HCT116 (cell line): ENCODE measurements at regions not wholly inside any gene's neighbourhood (a gene's known extent, or its start where the extent isn't known, plus 50 kb on each side); places are given as distances from the start of the nearest gene placed in this dataset.

ENCODE experiments used
- ATAC-seq: fragments of 200-7000 bp; cut with Tn5 transposase; 2 replicates; pipeline ENCODE4 v1.9.1; 2020; ENCODE audit warnings: mild to moderate bottlenecking, moderate library complexity
- BruUV-seq: library from RNA; stranded (reverse); fragments of 400-500 nt; replicated peaks from 2 replicates; lab custom pipeline; 2021; lab: Mats Ljungman, UMichigan
- CTCF ChIA-PET: fragments of 300-600 bp; sonication (Branson Sonifier 250); formaldehyde crosslinking; loops from one replicate; lab custom pipeline; 2021; ENCODE audit warnings: antibody characterized with exemption; lab: Charles Lee
- POLR2A ChIA-PET: fragments of 300-600, 350-600 bp; sonication (Branson Sonifier 250); formaldehyde crosslinking; loops from one replicate; lab custom pipeline; 2021; ENCODE audit warnings: antibody characterized with exemption; lab: Charles Lee
- RAD21 ChIA-PET, 2 experiments: fragments of 300-600 bp; sonication (Branson Sonifier 250); formaldehyde crosslinking; loops; one replicate each; lab custom pipeline; 2023; ENCODE audit warnings: low total read pairs in 2 of 2; ENCODE audit not compliant: uncharacterized antibody in 2 of 2, unreplicated experiment in 2 of 2, low non-redundant PET in 1 of 2; lab: Charles Lee
- DNase-seq: peaks from one replicate; pipeline ENCODE4 v3.0.0-alpha.2; 2010; ENCODE audit warnings: low read depth, low spot score
- H2AFZ ChIP-seq: fragments of 200-600 bp; shearing (Covaris generic), sonication (generic); 2 replicates; pipeline ENCODE4 v1.6.1; 2017; ENCODE audit warnings: low read depth, mixed run types, mixed read lengths, antibody characterized with exemption, low read length; ENCODE audit not compliant: poor library complexity, severe bottlenecking
- H3K27ac ChIP-seq: 2 replicates; pipeline ENCODE4 v1.5.1; 2012; ENCODE audit warnings: low read depth, low read length
- H3K27me3 ChIP-seq: fragments of 200-600 bp; sonication (generic); 2 replicates; pipeline ENCODE4 v1.6.1; 2016; ENCODE audit warnings: mixed run types, low read length, mixed read lengths; ENCODE audit not compliant: insufficient read depth
- H3K36me3 ChIP-seq, 2 experiments: fragments of 200-500 bp in 1 of 2; fragments of 200-600 bp in 1 of 2; sonication (Bioruptor generic) in 1 of 2; sonication (generic) in 1 of 2; 2 replicates each; pipeline versions ENCODE4 v1.5.1 to v1.6.1; 2014 to 2016; ENCODE audit warnings: low read length in 2 of 2, inconsistent platforms in 1 of 2, mixed read lengths in 1 of 2, mixed run types in 1 of 2; ENCODE audit not compliant: insufficient read depth in 2 of 2, control insufficient read depth in 1 of 2
- H3K4me1 ChIP-seq, 2 experiments: fragments of 200-600 bp in 1 of 2; sonication (generic) in 1 of 2; 2 replicates each; pipeline versions ENCODE4 v1.5.1 to v1.6.1; 2012 to 2017; ENCODE audit warnings: low read length in 2 of 2, inconsistent platforms in 1 of 2, mild to moderate bottlenecking in 1 of 2, mixed read lengths in 1 of 2, mixed run types in 1 of 2, moderate library complexity in 1 of 2; ENCODE audit not compliant: insufficient read depth in 2 of 2, control insufficient read depth in 1 of 2
- H3K4me2 ChIP-seq: fragments of 200-600 bp; sonication (generic); 2 replicates; pipeline ENCODE4 v1.6.1; 2017; ENCODE audit warnings: mixed run types, low read length, mixed read lengths
- H3K4me3 ChIP-seq, 2 experiments: fragments of 200-600 bp in 1 of 2; sonication (generic) in 1 of 2; replicated peaks in 1 of 2; 2 replicates each; pipeline ENCODE4 v1.5.1; 2011 to 2016; ENCODE audit warnings: low read length in 2 of 2, control low read depth in 1 of 2, low read depth in 1 of 2, mild to moderate bottlenecking in 1 of 2, mixed read lengths in 1 of 2, mixed run types in 1 of 2
- H3K79me2 ChIP-seq: fragments of 200-600 bp; sonication (generic); 2 replicates; pipeline ENCODE4 v1.6.1; 2017; ENCODE audit warnings: mild to moderate bottlenecking, mixed run types, low read length, moderate library complexity, mixed read lengths; ENCODE audit not compliant: insufficient read depth
- H3K9ac ChIP-seq: fragments of 200-600 bp; sonication (generic); 2 replicates; pipeline ENCODE4 v1.6.1; 2016; ENCODE audit warnings: low read length, mixed read lengths
- H3K9me2 ChIP-seq: fragments of 200-600 bp; sonication (generic), shearing (Covaris generic); 2 replicates; pipeline ENCODE4 v1.6.1; 2017; ENCODE audit warnings: mixed run types, mild to moderate bottlenecking, moderate library complexity; ENCODE audit not compliant: insufficient read depth
- H3K9me3 ChIP-seq, 2 experiments: fragments of 200-500 bp in 1 of 2; fragments of 200-600 bp in 1 of 2; sonication (Bioruptor generic) in 1 of 2; sonication (generic) in 1 of 2; 2 replicates each; pipeline ENCODE4 v1.6.1; 2014 to 2017; ENCODE audit warnings: low read length in 2 of 2, mixed read lengths in 2 of 2, inconsistent platforms in 1 of 2, low read depth in 1 of 2, mild to moderate bottlenecking in 1 of 2, mixed run types in 1 of 2, moderate library complexity in 1 of 2; ENCODE audit not compliant: control insufficient read depth in 1 of 2, insufficient read depth in 1 of 2
- H4K20me1 ChIP-seq: fragments of 200-600 bp; sonication (generic), shearing (Covaris generic); 2 replicates; pipeline ENCODE4 v1.6.1; 2017; ENCODE audit warnings: mixed run types, mild to moderate bottlenecking, moderate library complexity; ENCODE audit not compliant: insufficient read depth
- CEBPB ChIP-seq: IDR thresholded peaks from 2 replicates; pipeline ENCODE4 v1.6.1; 2012; ENCODE audit warnings: low read depth
- EGR1 ChIP-seq: IDR thresholded peaks from 2 replicates; pipeline ENCODE4 v1.6.1; 2012; ENCODE audit warnings: low read depth
- ELF1 ChIP-seq: IDR thresholded peaks from 2 replicates; pipeline ENCODE4 v1.6.1; 2012; ENCODE audit warnings: low read depth, borderline replicate concordance
- EZH2 ChIP-seq: fragments of 200-600 bp; sonication (generic); IDR thresholded peaks from 2 replicates; pipeline ENCODE4 v1.6.1; 2017; ENCODE audit warnings: antibody characterized with exemption, mixed run types
- FOSL1 ChIP-seq: IDR thresholded peaks from 2 replicates; pipeline ENCODE4 v1.6.1; 2012; ENCODE audit warnings: low read depth
- POLR2A ChIP-seq: IDR thresholded peaks from 2 replicates; pipeline ENCODE4 v1.7.0; 2011; ENCODE audit warnings: borderline replicate concordance; ENCODE audit not compliant: insufficient read depth, insufficient read length; ENCODE audit errors: extremely low read depth
- POLR2AphosphoS5 ChIP-seq: IDR thresholded peaks from 2 replicates; pipeline ENCODE4 v1.6.1; 2011; ENCODE audit warnings: mild to moderate bottlenecking, low read depth, low read length, moderate library complexity
- RAD21 ChIP-seq: IDR thresholded peaks from 2 replicates; pipeline ENCODE4 v1.6.1; 2012; ENCODE audit warnings: low read depth, mild to moderate bottlenecking
- SP1 ChIP-seq: IDR thresholded peaks from 2 replicates; pipeline ENCODE4 v1.6.1; 2012; ENCODE audit warnings: low read depth
- SRF ChIP-seq: IDR thresholded peaks from 2 replicates; pipeline ENCODE4 v1.6.1; 2012; ENCODE audit warnings: low read depth
- TCF7L2 ChIP-seq: IDR thresholded peaks from 2 replicates; pipeline ENCODE4 v1.7.0; 2011; ENCODE audit warnings: borderline replicate concordance, inconsistent platforms; ENCODE audit not compliant: insufficient read depth, insufficient read length; ENCODE audit errors: extremely low read depth
- ZBTB33 ChIP-seq: IDR thresholded peaks from 2 replicates; pipeline ENCODE4 v1.6.1; 2011; ENCODE audit warnings: mild to moderate bottlenecking, low read length, moderate library complexity; ENCODE audit not compliant: insufficient replicate concordance; ENCODE audit errors: extremely low read depth
- ZFX ChIP-seq: fragments of 450-650 bp; IDR thresholded peaks from 2 replicates; pipeline ENCODE4 v1.6.1; 2017
- ZNF274 ChIP-seq: fragments of 200-500 bp; sonication (Bioruptor generic); IDR thresholded peaks from 2 replicates; pipeline ENCODE4 v1.6.1; 2014; ENCODE audit warnings: mild to moderate bottlenecking, low read depth, low read length, inconsistent platforms
- intact Hi-C: fragments of 100-400 bp; cut with micrococcal nuclease; formaldehyde crosslinking; loops from 2 replicates; pipeline ENCODE4 v1.10.0; 2022

GRCh38 chr4:63558709-63559108 is 850.5 kb downstream of the TECRL start (continued):
- TF ChIP-seq POLR2A (no peak), SP1 (no peak), POLR2AphosphoS5 (no peak)

GRCh38 chr4:63556332-63556731 is 852.9 kb downstream of the TECRL start:
- no peak for DNase-seq
- no TSS peak for BruUV-seq

GRCh38 chr4:63553123-63553522 is 856.1 kb downstream of the TECRL start:
- DNase-seq (no peak), ATAC-seq (no peak)
- ChIA-PET CTCF (no interaction called here), RAD21 (no interaction called here), POLR2A (no interaction called here)
- Histone ChIP-seq H3K27me3 (no peaks in the 10 kb centered on the region), H3K9me2 (no peaks in the 10 kb centered on the region), H3K27ac (no peak overlapping the region), H3K9ac (no peak overlapping the region), H3K79me2 (no peaks in the 10 kb centered on the region), H3K36me3 (no peaks in the 10 kb centered on the region), H2AFZ (no peak overlapping the region), H3K4me2 (no peak overlapping the region), H3K9me3 (peaks cover 6 to 9% of the 10 kb centered on the region in 2 experiments; a peak in 3 of 4 replicates), H3K4me3 (no peak overlapping the region), H4K20me1 (no peaks in the 10 kb centered on the region), H3K4me1 (no peaks in the 10 kb centered on the region)
- BruUV-seq: no TSS peak
- intact Hi-C loops: no loop called here
- no peak for TF ChIP-seq RAD21
- TF ChIP-seq SP1: no peak
- no peak for TF ChIP-seq POLR2A
- no peak for TF ChIP-seq POLR2AphosphoS5
- TF ChIP-seq ZFX: no peak
- TF ChIP-seq TCF7L2: no peak
- no peak for TF ChIP-seq ZBTB33
- TF ChIP-seq ZNF274: no peak
- no peak for TF ChIP-seq CEBPB
- no peak for TF ChIP-seq EZH2
- no peak for TF ChIP-seq EGR1
- no peak for TF ChIP-seq SRF
- TF ChIP-seq ELF1: no peak
- TF ChIP-seq FOSL1: no peak

More at GRCh38 chr4:63556332-63556731, 852.9 kb downstream of the TECRL start:
- no peak for ATAC-seq
- ChIA-PET RAD21 (no interaction called here), POLR2A (no interaction called here), CTCF (no interaction called here)
- H3K9me3 ChIP-seq: peaks cover 7 to 10% of the 10 kb centered on the region in 2 experiments; a peak in 3 of 4 replicates
- no peaks in the 10 kb centered on the region for H3K79me2 ChIP-seq
- H3K4me1 ChIP-seq: no peaks in the 10 kb centered on the region
- no peaks in the 10 kb centered on the region for H4K20me1 ChIP-seq
- H3K36me3 ChIP-seq: no peaks in the 10 kb centered on the region
- H3K9ac ChIP-seq: no peak overlapping the region
- H3K9me2 ChIP-seq: no peaks in the 10 kb centered on the region
- H3K4me2 ChIP-seq: no peak overlapping the region
- H3K27ac ChIP-seq: no peak overlapping the region
- no peak overlapping the region for H3K4me3 ChIP-seq
- no peak overlapping the region for H2AFZ ChIP-seq
- intact Hi-C loops: no loop called here
- no peaks in the 10 kb centered on the region for H3K27me3 ChIP-seq
- TF ChIP-seq POLR2AphosphoS5 (no peak), FOSL1 (no peak)
